D721Med (cell line): ENCODE measurements at regions not wholly inside any gene's neighbourhood (a gene's known extent, or its start where the extent isn't known, plus 50 kb on each side); places are given as distances from the start of the nearest gene placed in this dataset.

Experiments
- DNase-seq: peaks from one replicate; pipeline ENCODE4 v3.0.0; 2011; ENCODE audit warnings: low spot score; ENCODE audit not compliant: insufficient read length
- FAIRE-seq: peaks from 2 replicates; lab custom pipeline; 2011; peaks lifted over from hg19 to GRCh38; lab: Jason Lieb, UNC
- TF ChIP-seq, protein P1 (sequence below): IDR thresholded peaks from 2 replicates; pipeline ENCODE4 v1.5.1; 2012; ENCODE audit warnings: mild to moderate bottlenecking, control low read depth; ENCODE audit not compliant: insufficient read depth; ENCODE audit errors: missing control alignments

GRCh38 chr15:95843241-95843910, 487.1 kb upstream of the NR2F2 start:
- no peak for FAIRE-seq
- DNase-seq: no peak
- TF ChIP-seq, protein P1, sequence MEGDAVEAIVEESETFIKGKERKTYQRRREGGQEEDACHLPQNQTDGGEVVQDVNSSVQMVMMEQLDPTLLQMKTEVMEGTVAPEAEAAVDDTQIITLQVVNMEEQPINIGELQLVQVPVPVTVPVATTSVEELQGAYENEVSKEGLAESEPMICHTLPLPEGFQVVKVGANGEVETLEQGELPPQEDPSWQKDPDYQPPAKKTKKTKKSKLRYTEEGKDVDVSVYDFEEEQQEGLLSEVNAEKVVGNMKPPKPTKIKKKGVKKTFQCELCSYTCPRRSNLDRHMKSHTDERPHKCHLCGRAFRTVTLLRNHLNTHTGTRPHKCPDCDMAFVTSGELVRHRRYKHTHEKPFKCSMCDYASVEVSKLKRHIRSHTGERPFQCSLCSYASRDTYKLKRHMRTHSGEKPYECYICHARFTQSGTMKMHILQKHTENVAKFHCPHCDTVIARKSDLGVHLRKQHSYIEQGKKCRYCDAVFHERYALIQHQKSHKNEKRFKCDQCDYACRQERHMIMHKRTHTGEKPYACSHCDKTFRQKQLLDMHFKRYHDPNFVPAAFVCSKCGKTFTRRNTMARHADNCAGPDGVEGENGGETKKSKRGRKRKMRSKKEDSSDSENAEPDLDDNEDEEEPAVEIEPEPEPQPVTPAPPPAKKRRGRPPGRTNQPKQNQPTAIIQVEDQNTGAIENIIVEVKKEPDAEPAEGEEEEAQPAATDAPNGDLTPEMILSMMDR: no peak

DNA sequence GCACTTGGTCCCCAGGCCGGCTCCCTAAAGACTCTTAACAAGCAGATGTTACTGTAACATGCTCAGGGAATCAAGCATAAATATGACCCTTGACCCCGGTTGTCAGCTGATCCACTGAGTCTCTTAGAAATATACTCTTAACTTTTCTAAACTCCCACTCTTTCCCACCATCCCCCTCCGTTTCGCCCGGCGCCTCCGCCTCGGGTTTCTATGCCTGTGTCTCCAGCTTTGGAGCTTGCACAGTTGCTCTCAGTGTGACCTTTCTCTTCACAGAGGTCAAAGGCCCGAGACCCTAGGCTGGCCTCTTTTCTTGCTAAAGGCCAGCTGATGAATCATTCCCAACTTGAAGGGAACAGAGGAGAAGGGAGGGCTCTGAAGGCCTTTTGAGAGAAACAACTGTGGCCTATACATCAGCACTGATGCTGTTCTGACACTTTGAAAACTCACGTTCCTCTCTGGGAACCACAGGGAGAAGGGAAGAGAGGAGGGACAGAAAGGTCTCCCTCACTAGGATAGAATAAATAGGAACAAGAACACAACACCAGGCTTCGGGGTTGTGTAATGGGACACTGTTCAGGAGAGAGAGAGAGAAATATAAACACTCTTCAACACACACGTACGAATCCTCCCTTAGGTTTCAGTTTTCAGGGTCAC, 484.5 kb upstream of the NR2F2 start:
- TF ChIP-seq, protein P1: no peak
- DNase-seq: no peak
- no peak for FAIRE-seq

DNA sequence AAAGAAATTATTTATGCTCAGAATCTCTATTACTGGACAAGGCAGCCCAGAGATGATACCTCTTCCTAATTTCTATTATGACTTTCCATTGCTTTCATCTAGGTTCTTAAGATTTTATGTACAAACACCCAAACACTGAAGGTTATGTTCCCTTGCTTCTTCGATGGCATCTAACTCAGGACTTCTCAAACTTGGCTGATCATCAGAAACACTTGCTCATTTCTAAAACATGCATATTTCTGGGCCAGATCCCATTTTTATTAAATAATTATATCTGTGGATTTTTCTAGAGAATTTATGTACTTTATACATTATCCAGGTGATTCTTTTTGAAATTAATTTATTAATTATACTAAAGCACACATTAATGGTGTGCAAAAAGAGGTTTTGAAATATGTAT, 482.4 kb upstream of the NR2F2 start:
- DNase-seq: no peak
- TF ChIP-seq, protein P1: no peak
- no peak for FAIRE-seq

DNA sequence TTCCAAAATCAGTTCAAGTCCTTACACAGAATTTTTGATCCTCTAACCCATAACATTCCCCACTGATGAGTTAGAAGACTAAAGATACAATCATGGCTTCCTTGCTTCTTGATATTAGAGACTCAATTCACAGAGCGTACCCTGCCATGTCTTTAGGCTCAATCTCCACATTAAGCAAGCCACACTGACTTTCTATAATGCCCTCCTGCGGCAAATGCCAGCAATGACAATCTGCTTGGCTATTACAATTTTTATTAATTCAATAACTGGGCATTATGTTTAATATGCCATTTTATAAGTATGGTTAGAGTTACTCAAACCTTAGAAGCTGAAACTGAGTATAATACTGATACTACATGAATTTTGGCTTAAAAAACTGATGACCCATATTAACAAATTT, 479.7 kb upstream of the NR2F2 start:
- FAIRE-seq: no peak
- no peak for DNase-seq
- TF ChIP-seq, protein P1: peak; percentile 17

- no peak for FAIRE-seq
Measured at GRCh38 chr15:95853350-95853749, 477.1 kb upstream of the NR2F2 start.

DNA sequence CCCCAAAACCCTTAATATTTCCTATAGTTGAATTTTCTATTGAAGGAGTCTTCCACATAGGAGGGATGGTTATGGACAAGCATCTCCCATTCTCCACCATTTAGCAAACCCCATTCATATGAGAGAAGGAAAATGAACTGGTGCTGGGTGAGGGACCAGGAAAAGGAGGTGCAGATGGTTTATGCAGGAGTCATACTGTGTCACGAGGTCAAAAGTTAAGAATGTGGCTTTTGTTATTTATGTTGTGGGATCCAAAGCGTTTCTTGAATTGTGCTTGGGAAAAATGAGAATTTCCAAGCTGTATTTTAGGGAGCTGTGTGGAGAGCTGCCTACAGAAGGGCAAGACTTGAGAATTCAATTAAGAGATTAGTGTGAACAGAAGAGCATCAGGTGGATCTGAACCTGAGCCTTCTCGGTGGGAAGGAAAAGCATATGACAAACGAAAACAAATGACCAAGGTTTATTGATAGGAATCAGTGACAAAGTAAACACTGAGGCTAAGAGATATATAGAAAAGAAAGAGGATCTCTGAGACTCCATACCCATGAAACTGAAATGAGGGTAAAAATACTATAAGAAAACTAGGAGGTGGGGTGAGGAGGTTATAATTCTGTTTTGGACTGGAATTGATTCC, 473.3 kb upstream of the NR2F2 start:
- no peak for FAIRE-seq
- DNase-seq: no peak
- TF ChIP-seq, protein P1: no peak

More at GRCh38 chr15:95853350-95853749, 477.1 kb upstream of the NR2F2 start:
- DNase-seq: no peak
- TF ChIP-seq, protein P1: no peak
